GM12891 (cell line): ENCODE measurements at regions not wholly inside any gene's neighbourhood (a gene's known extent, or its start where the extent isn't known, plus 50 kb on each side); places are given as distances from the start of the nearest gene placed in this dataset.

Source experiments
- POLR2A ChIP-seq: IDR thresholded peaks from 2 replicates; pipeline ENCODE4 v1.6.1; 2011; ENCODE audit warnings: low read depth, low read length, control low read depth
- POLR2AphosphoS5 ChIP-seq: IDR thresholded peaks from 2 replicates; pipeline ENCODE4 v1.6.1; 2011; ENCODE audit warnings: low read depth, low read length, control low read depth
- POU2F2 ChIP-seq: IDR thresholded peaks from 2 replicates; pipeline ENCODE4 v1.6.1; 2011; ENCODE audit warnings: low read depth, mild to moderate bottlenecking, control low read depth, low read length, moderate library complexity
- SPI1 ChIP-seq: IDR thresholded peaks from 2 replicates; pipeline ENCODE4 v1.6.1; 2011; ENCODE audit warnings: low read depth, low read length, control low read depth

DNA sequence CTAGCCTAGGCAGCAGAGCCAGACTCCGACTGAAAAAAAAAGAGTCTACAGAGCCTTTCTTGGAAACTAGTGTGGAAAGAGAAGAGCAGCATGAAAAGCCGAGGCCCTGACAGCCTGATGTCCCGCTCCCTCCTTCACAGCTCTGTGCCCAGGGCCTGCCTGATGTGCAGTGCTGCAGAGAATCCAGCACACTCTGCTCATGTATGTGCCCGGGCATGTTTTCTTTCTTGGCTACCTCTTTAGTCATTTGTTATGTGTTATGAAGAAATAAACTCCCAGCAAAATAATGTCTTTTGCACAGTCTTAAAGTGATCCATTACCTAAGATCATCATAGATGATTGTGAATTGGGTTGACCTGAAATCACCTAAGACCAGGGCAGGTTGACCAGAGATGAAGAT is 78.1 kb upstream of the EZR start:
- TF ChIP-seq POLR2A (no peak), POU2F2 (no peak), POLR2AphosphoS5 (no peak), SPI1 (no peak)
